CD4-positive, alpha-beta T cell treated with Interleukin-4 for 1 hour (primary cell): ENCODE measurements at regions not wholly inside any gene's neighbourhood (a gene's known extent, or its start where the extent isn't known, plus 50 kb on each side); places are given as distances from the start of the nearest gene placed in this dataset.

Experiments used
- DNase-seq, 2 donors: peaks; one replicate each; pipeline ENCODE4 v3.0.0-alpha.2; 2020 to 2022

DNA sequence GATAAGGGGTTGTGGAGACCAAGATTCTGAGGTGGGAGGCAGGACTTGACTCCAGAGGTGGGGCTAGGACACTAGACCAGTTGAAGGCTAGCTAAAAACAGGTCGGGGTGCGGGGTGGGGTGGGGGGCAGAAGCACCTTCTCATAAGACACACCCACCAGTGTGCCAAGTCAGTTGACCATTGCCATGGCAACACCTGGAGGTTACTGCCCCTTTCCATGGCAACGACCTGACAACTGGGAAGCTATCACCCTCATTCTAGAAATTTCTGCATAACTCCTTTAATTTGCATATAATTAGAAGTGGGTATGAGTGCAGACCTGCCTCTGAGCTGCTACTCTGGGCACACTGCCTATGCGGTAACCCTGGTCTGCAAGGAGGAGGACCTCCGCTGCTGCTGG is 53.9 kb upstream of the ALOX12 start:
- no peak for DNase-seq

DNA sequence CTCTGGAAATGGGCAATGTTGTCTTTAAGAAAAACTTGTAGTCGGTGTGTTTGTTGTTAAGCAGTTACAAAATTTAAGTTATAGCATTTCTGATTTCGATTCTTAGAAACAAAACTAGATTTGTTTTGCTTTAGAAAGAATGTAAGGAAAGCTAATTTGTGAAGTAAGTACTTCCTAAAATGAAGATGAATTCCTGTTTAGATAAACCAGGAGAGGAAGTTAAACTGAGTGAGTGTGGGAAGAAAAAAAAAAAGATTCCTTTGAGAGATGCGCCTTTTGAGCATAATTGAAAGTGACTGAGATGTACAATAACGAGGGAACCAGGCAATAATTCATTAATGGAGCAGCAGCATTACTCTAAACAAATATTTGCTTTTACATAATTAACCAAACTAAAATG is 52.4 kb upstream of the ALOX12 start:
- no peak for DNase-seq
